ENCODE measurements at regions not wholly inside any gene's neighbourhood (a gene's known extent, or its start where the extent isn't known, plus 50 kb on each side); places are given as distances from the start of the nearest gene placed in this dataset.

DNA sequence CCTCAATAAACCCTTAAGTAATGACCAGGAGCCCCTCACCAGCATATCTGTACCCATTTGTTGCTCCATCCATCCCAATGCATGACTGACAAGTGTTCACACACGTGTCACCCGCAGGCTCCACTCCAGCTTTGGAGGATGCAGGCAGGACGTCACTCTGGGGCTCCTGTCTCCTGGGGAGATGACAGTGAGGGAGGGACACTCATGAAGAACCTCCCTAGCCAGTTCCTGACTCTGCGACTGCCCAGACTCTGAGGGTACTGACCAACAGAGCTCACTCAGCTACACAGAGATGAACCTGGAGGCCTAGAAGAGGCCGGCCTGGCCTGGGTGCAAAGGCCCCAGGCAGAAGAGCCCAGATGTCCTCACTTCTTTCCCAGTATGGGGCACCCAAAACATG lies 135.1 kb upstream of the RET start:
- Histone ChIP-seq H3K36me3 (ENCODE audit: insufficient read depth) (no peaks in the 10 kb centered on the region), H3F3A (replicated peaks; ENCODE audit: low read depth) (no peaks in the 10 kb centered on the region), H3K27ac (ENCODE audit: low read depth) (no peak overlapping the region), H3K4me2 (no peak overlapping the region), H2AFZ (no peak overlapping the region), H3K27me3 (ENCODE audit: insufficient read depth) (no peaks in the 10 kb centered on the region), H3K9me2 (ENCODE audit: insufficient read depth) (no peaks in the 10 kb centered on the region), H3K4me1 (ENCODE audit: insufficient read depth) (no peaks in the 10 kb centered on the region), H3K79me2 (replicated peaks; ENCODE audit: insufficient read depth) (no peaks in the 10 kb centered on the region), H3K4me3 (no peak overlapping the region), H4K20me1 (replicated peaks; ENCODE audit: insufficient read depth) (no peaks in the 10 kb centered on the region)
- Mint-ChIP-seq H3K4me3 (no peak overlapping the region), H3K4me1 (peaks cover 3% of the 10 kb centered on the region; the same call in 2 of the 3 replicates), H3K27me3 (ENCODE audit: insufficient read depth, low read depth, poor library complexity) (peaks cover 9% of the 10 kb centered on the region), H3K36me3 (ENCODE audit: low read depth) (no peaks in the 10 kb centered on the region), H3K9me3 (no peaks in the 10 kb centered on the region; the same call in 2 of the 3 replicates), H3K27ac (no peak overlapping the region)
- ATAC-seq (no peak), DNase-seq (ENCODE audit: low spot score) (no peak)
- TF ChIP-seq JUNB (IDR thresholded peaks at IDR 0.05; ENCODE audit: unreplicated experiment) (no peak), EZH2 (IDR thresholded peaks at IDR 0.05; ENCODE audit: low read depth, unreplicated experiment) (no peak)
- TF ChIP-seq, protein P1, sequence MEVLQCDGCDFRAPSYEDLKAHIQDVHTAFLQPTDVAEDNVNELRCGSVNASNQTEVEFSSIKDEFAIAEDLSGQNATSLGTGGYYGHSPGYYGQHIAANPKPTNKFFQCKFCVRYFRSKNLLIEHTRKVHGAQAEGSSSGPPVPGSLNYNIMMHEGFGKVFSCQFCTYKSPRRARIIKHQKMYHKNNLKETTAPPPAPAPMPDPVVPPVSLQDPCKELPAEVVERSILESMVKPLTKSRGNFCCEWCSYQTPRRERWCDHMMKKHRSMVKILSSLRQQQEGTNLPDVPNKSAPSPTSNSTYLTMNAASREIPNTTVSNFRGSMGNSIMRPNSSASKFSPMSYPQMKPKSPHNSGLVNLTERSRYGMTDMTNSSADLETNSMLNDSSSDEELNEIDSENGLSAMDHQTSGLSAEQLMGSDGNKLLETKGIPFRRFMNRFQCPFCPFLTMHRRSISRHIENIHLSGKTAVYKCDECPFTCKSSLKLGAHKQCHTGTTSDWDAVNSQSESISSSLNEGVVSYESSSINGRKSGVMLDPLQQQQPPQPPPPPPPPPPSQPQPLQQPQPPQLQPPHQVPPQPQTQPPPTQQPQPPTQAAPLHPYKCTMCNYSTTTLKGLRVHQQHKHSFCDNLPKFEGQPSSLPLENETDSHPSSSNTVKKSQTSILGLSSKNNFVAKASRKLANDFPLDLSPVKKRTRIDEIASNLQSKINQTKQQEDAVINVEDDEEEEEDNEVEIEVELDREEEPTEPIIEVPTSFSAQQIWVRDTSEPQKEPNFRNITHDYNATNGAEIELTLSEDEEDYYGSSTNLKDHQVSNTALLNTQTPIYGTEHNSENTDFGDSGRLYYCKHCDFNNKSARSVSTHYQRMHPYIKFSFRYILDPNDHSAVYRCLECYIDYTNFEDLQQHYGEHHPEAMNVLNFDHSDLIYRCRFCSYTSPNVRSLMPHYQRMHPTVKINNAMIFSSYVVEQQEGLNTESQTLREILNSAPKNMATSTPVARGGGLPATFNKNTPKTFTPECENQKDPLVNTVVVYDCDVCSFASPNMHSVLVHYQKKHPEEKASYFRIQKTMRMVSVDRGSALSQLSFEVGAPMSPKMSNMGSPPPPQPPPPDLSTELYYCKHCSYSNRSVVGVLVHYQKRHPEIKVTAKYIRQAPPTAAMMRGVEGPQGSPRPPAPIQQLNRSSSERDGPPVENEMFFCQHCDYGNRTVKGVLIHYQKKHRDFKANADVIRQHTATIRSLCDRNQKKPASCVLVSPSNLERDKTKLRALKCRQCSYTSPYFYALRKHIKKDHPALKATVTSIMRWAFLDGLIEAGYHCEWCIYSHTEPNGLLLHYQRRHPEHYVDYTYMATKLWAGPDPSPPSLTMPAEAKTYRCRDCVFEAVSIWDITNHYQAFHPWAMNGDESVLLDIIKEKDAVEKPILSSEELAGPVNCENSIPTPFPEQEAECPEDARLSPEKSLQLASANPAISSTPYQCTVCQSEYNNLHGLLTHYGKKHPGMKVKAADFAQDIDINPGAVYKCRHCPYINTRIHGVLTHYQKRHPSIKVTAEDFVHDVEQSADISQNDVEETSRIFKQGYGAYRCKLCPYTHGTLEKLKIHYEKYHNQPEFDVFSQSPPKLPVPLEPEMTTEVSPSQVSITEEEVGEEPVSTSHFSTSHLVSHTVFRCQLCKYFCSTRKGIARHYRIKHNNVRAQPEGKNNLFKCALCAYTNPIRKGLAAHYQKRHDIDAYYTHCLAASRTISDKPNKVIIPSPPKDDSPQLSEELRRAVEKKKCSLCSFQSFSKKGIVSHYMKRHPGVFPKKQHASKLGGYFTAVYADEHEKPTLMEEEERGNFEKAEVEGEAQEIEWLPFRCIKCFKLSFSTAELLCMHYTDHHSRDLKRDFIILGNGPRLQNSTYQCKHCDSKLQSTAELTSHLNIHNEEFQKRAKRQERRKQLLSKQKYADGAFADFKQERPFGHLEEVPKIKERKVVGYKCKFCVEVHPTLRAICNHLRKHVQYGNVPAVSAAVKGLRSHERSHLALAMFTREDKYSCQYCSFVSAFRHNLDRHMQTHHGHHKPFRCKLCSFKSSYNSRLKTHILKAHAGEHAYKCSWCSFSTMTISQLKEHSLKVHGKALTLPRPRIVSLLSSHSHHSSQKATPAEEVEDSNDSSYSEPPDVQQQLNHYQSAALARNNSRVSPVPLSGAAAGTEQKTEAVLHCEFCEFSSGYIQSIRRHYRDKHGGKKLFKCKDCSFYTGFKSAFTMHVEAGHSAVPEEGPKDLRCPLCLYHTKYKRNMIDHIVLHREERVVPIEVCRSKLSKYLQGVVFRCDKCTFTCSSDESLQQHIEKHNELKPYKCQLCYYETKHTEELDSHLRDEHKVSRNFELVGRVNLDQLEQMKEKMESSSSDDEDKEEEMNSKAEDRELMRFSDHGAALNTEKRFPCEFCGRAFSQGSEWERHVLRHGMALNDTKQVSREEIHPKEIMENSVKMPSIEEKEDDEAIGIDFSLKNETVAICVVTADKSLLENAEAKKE (CRISPR knock-in tag; IDR thresholded peaks at IDR 0.05), result no peak

DNA sequence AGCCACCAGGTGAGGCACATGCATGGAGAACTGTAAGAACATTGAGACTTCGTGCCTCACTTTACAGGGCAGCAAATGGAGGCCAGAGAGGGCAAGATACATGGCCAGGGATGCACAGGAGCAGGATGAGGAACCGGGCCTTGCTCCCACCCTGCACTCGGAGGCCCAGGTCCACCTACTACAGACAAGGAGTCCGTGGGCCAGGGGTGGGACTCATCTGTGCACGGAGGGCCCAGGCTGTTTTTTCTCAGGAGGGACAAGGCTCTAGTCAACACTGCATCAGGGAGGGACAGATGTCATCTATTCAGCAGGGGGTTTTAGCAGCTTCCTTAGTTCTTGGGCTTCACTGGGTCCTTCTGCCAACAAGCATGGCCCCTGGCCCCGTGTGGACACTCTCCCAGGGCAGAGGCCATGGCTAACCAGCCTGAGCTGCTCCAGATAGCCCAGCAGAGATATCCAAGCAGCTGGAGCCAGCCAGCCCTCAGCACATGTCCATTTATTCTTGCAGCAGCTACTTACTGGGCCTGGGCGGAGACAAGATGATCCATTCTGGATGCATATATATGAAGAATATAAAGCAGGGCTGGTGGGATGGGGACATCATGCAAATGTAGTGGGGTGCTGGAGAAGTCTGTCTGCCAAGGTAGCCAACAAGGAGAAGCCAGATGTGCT lies 134.5 kb upstream of the RET start:
- Mint-ChIP-seq H3K27ac (no peak overlapping the region), H3K27me3 (ENCODE audit: insufficient read depth, low read depth, poor library complexity) (peaks cover 9% of the 10 kb centered on the region), H3K4me3 (no peak overlapping the region), H3K4me1 (peaks cover 3% of the 10 kb centered on the region; the same call in 2 of the 3 replicates), H3K36me3 (ENCODE audit: low read depth) (no peaks in the 10 kb centered on the region), H3K9me3 (peaks cover 2% of the 10 kb centered on the region; the same call in 2 of the 3 replicates)
- Histone ChIP-seq H4K20me1 (replicated peaks; ENCODE audit: insufficient read depth) (no peaks in the 10 kb centered on the region), H3K27me3 (ENCODE audit: insufficient read depth) (no peaks in the 10 kb centered on the region), H3K4me2 (no peak overlapping the region), H3K4me3 (no peak overlapping the region), H3F3A (replicated peaks; ENCODE audit: low read depth) (no peaks in the 10 kb centered on the region), H3K36me3 (ENCODE audit: insufficient read depth) (no peaks in the 10 kb centered on the region), H3K79me2 (replicated peaks; ENCODE audit: insufficient read depth) (no peaks in the 10 kb centered on the region), H2AFZ (no peak overlapping the region), H3K27ac (ENCODE audit: low read depth) (no peak overlapping the region), H3K9me2 (ENCODE audit: insufficient read depth) (no peaks in the 10 kb centered on the region), H3K4me1 (ENCODE audit: insufficient read depth) (no peaks in the 10 kb centered on the region)
- ATAC-seq, result no peak
- no peak for DNase-seq (ENCODE audit: low spot score)
- TF ChIP-seq NANOG (IDR thresholded peaks at IDR 0.05; ENCODE audit: borderline replicate concordance) (no peak), EZH2phosphoT487 (IDR thresholded peaks at IDR 0.05; ENCODE audit: unreplicated experiment) (no peak), ZNF331 (CRISPR knock-in tag; IDR thresholded peaks at IDR 0.05; ENCODE audit: low read depth) (no peak)
- TF ChIP-seq, protein P1 (CRISPR knock-in tag; IDR thresholded peaks at IDR 0.05), result no peak
